ENCODE measurements at regions not wholly inside any gene's neighbourhood (a gene's known extent, or its start where the extent isn't known, plus 50 kb on each side); places are given as distances from the start of the nearest gene placed in this dataset.

DNA sequence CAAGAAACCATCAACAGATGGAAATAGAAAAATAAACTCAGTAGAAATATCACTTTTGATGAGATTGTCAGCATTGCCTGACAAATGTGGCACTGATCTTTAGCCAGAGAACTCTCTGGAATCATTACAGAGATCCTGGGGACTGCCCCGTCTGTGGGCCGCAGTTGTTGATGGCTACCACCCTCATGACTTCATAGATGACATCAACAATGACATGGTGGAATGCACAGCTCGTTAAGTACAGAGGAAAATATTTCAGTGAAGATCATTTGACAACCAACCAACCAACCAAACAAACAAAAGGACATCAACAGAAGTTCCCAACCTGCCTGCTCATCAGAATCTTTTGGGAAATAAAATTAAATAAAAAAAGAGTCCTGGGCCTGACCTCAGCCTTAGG, 132.6 kb downstream of the UCHL1 start (continued):
- TF ChIP-seq, protein P1, sequence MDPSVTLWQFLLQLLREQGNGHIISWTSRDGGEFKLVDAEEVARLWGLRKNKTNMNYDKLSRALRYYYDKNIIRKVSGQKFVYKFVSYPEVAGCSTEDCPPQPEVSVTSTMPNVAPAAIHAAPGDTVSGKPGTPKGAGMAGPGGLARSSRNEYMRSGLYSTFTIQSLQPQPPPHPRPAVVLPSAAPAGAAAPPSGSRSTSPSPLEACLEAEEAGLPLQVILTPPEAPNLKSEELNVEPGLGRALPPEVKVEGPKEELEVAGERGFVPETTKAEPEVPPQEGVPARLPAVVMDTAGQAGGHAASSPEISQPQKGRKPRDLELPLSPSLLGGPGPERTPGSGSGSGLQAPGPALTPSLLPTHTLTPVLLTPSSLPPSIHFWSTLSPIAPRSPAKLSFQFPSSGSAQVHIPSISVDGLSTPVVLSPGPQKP (IDR thresholded peaks at IDR 0.05; ENCODE audit: low read depth, low read length): no peak
- no peak for TF ChIP-seq MEF2B (IDR thresholded peaks at IDR 0.05; ENCODE audit: partially characterized antibody, poor library complexity, severe bottlenecking)

DNA sequence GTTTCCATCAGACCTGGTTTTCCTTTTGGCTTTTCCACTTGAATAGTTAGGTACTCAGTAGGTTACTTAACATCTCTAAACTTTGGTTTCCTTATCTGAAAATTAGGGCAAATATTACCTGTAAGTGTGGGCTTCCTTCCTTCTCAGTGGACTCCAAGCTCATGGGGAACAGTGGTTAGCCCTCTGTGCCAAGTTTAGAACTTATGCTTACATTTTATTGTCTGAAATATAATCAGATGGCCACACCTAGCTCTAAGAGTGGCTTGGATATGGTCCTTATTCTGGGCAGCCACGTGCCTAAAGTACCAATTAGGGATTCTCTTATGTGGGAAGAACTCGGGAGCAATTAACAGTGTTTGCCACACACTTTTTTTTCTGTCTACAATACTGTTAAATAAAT, 133.9 kb downstream of the UCHL1 start:
- TF ChIP-seq NBN (IDR thresholded peaks at IDR 0.05): no peak
- no peak for TF ChIP-seq GATAD2B (conservative IDR thresholded peaks at IDR 0.05; ENCODE audit: low read depth)
- TF ChIP-seq, protein P2, sequence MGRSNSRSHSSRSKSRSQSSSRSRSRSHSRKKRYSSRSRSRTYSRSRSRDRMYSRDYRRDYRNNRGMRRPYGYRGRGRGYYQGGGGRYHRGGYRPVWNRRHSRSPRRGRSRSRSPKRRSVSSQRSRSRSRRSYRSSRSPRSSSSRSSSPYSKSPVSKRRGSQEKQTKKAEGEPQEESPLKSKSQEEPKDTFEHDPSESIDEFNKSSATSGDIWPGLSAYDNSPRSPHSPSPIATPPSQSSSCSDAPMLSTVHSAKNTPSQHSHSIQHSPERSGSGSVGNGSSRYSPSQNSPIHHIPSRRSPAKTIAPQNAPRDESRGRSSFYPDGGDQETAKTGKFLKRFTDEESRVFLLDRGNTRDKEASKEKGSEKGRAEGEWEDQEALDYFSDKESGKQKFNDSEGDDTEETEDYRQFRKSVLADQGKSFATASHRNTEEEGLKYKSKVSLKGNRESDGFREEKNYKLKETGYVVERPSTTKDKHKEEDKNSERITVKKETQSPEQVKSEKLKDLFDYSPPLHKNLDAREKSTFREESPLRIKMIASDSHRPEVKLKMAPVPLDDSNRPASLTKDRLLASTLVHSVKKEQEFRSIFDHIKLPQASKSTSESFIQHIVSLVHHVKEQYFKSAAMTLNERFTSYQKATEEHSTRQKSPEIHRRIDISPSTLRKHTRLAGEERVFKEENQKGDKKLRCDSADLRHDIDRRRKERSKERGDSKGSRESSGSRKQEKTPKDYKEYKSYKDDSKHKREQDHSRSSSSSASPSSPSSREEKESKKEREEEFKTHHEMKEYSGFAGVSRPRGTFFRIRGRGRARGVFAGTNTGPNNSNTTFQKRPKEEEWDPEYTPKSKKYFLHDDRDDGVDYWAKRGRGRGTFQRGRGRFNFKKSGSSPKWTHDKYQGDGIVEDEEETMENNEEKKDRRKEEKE (IDR thresholded peaks at IDR 0.05): no peak
- TF ChIP-seq JUND (IDR thresholded peaks at IDR 0.05; ENCODE audit: low read depth, low read length): no peak
- 18% methylated on average over 2 of the region's 2 CpGs for WGBS (ENCODE audit: insufficient coverage, insufficient replicate concordance, low lambda C conversion rate, missing lambda C conversion rate)

More for the DNA sequence above, 133.9 kb downstream of the UCHL1 start:
- Histone ChIP-seq H3K27ac (ENCODE audit: control insufficient read depth, insufficient read depth) (no peak overlapping the region), H3K27me3 (replicated peaks in 1 of 2; ENCODE audit: control insufficient read depth in 2 of 2, insufficient read depth in 2 of 2, low read length in 1 of 2) (no peaks in the 10 kb centered on the region), H3K79me2 (ENCODE audit: control insufficient read depth, insufficient read depth, low read length) (no peaks in the 10 kb centered on the region), H3K4me3 (no peak overlapping the region), H4K20me1 (ENCODE audit: control insufficient read depth, insufficient read depth) (no peaks in the 10 kb centered on the region), H2AFZ (ENCODE audit: control insufficient read depth, low read depth, low read length) (no peak overlapping the region), H3K4me1 (ENCODE audit: control insufficient read depth, insufficient read depth, low read length) (no peaks in the 10 kb centered on the region), H3K9me3 (replicated peaks; ENCODE audit: control insufficient read depth, insufficient read depth, low read length) (no peaks in the 10 kb centered on the region), H3K9ac (ENCODE audit: control insufficient read depth, insufficient read depth, low read length) (no peak overlapping the region), H3K36me3 (ENCODE audit: control insufficient read depth in 2 of 2, insufficient read depth in 2 of 2, low read length in 1 of 2) (no peaks in the 10 kb centered on the region), H3K4me2 (ENCODE audit: control insufficient read depth, insufficient read depth) (no peak overlapping the region)
- ChIA-PET POLR2A (no interaction called here), CTCF (no interaction called here), RAD21 (ENCODE audit: unreplicated experiment) (no interaction called here), SMC1A (ENCODE audit: uncharacterized antibody, unreplicated experiment) (no interaction called here)
- in situ Hi-C loops (cut with MboI) (no loop called here), intact Hi-C loops (cut with micrococcal nuclease; ENCODE audit: unreplicated experiment) (no loop called here)
- no TSS peak for BruUV-seq (replicated peaks)
- FAIRE-seq (no peak), DNase-seq (ENCODE audit: low read depth, low spot score) (no peak), ATAC-seq (no peak)
